Fibroblast of lung (primary cell): ENCODE measurements at regions not wholly inside any gene's neighbourhood (a gene's known extent, or its start where the extent isn't known, plus 50 kb on each side); places are given as distances from the start of the nearest gene placed in this dataset.

Experiments used
- DNase-seq, 2 donors: peaks; one replicate each; pipeline versions ENCODE4 v3.0.0 to v3.0.0-alpha.2; 2010; ENCODE audit warnings: low read depth in 2 of 2
- H2AFZ ChIP-seq: 2 replicates; pipeline ENCODE4 v1.5.1; 2012; ENCODE audit warnings: low read length, control low read depth, inconsistent platforms
- H3K27ac ChIP-seq: 2 replicates; pipeline ENCODE4 v1.5.1; 2011; ENCODE audit warnings: low read length, control low read depth; ENCODE audit not compliant: insufficient read depth
- H3K27me3 ChIP-seq: 2 replicates; pipeline ENCODE4 v1.5.1; 2011; ENCODE audit warnings: mild to moderate bottlenecking, low read length; ENCODE audit not compliant: control insufficient read depth, insufficient read depth
- H3K36me3 ChIP-seq: 2 replicates; pipeline ENCODE4 v1.5.1; 2011; ENCODE audit warnings: low read length; ENCODE audit not compliant: control insufficient read depth, insufficient read depth
- H3K4me1 ChIP-seq: 2 replicates; pipeline ENCODE4 v1.5.1; 2011; ENCODE audit warnings: low read length; ENCODE audit not compliant: control insufficient read depth, insufficient read depth; ENCODE audit errors: extremely low read depth
- H3K4me2 ChIP-seq: 2 replicates; pipeline ENCODE4 v1.5.1; 2011; ENCODE audit warnings: low read length, control low read depth; ENCODE audit not compliant: insufficient read depth; ENCODE audit errors: extremely low read depth
- H3K4me3 ChIP-seq, 4 experiments: fragments of 200-600 bp in 1 of 4; sonication (generic) in 1 of 4; replicated peaks in 1 of 4; 2 replicates each; pipeline ENCODE4 v1.5.1; 2011 to 2016; ENCODE audit warnings: low read length in 4 of 4, low read depth in 3 of 4, mild to moderate bottlenecking in 3 of 4, control low read depth in 2 of 4, inconsistent platforms in 1 of 4, mixed read lengths in 1 of 4; ENCODE audit not compliant: insufficient read depth in 1 of 4; ENCODE audit errors: control extremely low read depth in 1 of 4
- H3K79me2 ChIP-seq: 2 replicates; pipeline ENCODE4 v1.5.1; 2012; ENCODE audit warnings: mild to moderate bottlenecking, low read length, inconsistent platforms; ENCODE audit not compliant: control insufficient read depth, insufficient read depth
- H3K9ac ChIP-seq: 2 replicates; pipeline ENCODE4 v1.5.1; 2011; ENCODE audit warnings: mild to moderate bottlenecking, low read length, control low read depth; ENCODE audit not compliant: insufficient read depth
- H3K9me3 ChIP-seq: 2 replicates; pipeline ENCODE4 v1.5.1; 2012; ENCODE audit warnings: low read depth, low read length; ENCODE audit not compliant: control insufficient read depth, insufficient read depth
- H4K20me1 ChIP-seq: 2 replicates; pipeline ENCODE4 v1.5.1; 2011; ENCODE audit warnings: low read length; ENCODE audit not compliant: control insufficient read depth, insufficient read depth; ENCODE audit errors: extremely low read depth
- EZH2 ChIP-seq: IDR thresholded peaks from 2 replicates; pipeline ENCODE4 v1.5.1; 2012; ENCODE audit warnings: low read length, control low read depth, mild to moderate bottlenecking; ENCODE audit errors: missing control alignments
- TF ChIP-seq, protein P1 (sequence below), 2 donors: IDR thresholded peaks in 1 of 2; conservative IDR thresholded peaks in 1 of 2; 1 replicate in 1 of 2; 2 replicates in 1 of 2; pipeline ENCODE4 v1.5.1; 2011 to 2012; ENCODE audit warnings: low read length in 2 of 2, control low read depth in 1 of 2, inconsistent platforms in 1 of 2, low read depth in 1 of 2, mild to moderate bottlenecking in 1 of 2

GRCh38 chr1:59143811-59144210 lies 153.1 kb upstream of the FGGY start:
- peak in 1 of 2 donors; percentile 45 for DNase-seq
- H2AFZ ChIP-seq: no peak overlapping the region

GRCh38 chr1:59144959-59145358 lies 151.9 kb upstream of the FGGY start:
- peaks cover 30% of the 10 kb centered on the region for H3K4me1 ChIP-seq

More at GRCh38 chr1:59143811-59144210, 153.1 kb upstream of the FGGY start:
- Histone ChIP-seq H3K9me3 (no peaks in the 10 kb centered on the region), H3K9ac (no peak overlapping the region), H3K4me3 (no peak overlapping the region), H3K79me2 (no peaks in the 10 kb centered on the region), H3K4me2 (no peak overlapping the region), H4K20me1 (no peaks in the 10 kb centered on the region), H3K27ac (peak overlapping the region; percentile 84), H3K27me3 (no peaks in the 10 kb centered on the region), H3K36me3 (no peaks in the 10 kb centered on the region), H3K4me1 (peaks cover 32% of the 10 kb centered on the region)
- TF ChIP-seq, protein P1, sequence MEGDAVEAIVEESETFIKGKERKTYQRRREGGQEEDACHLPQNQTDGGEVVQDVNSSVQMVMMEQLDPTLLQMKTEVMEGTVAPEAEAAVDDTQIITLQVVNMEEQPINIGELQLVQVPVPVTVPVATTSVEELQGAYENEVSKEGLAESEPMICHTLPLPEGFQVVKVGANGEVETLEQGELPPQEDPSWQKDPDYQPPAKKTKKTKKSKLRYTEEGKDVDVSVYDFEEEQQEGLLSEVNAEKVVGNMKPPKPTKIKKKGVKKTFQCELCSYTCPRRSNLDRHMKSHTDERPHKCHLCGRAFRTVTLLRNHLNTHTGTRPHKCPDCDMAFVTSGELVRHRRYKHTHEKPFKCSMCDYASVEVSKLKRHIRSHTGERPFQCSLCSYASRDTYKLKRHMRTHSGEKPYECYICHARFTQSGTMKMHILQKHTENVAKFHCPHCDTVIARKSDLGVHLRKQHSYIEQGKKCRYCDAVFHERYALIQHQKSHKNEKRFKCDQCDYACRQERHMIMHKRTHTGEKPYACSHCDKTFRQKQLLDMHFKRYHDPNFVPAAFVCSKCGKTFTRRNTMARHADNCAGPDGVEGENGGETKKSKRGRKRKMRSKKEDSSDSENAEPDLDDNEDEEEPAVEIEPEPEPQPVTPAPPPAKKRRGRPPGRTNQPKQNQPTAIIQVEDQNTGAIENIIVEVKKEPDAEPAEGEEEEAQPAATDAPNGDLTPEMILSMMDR (conservative IDR thresholded peaks at IDR 0.05 in 1 of 2, IDR thresholded peaks at IDR 0.05 in 1 of 2; ENCODE audit: low read depth in 1 of 2, low read length in 2 of 2): no peak
- no peak for TF ChIP-seq EZH2

GRCh38 chr1:59146056-59146455 lies 150.8 kb upstream of the FGGY start:
- peak overlapping the region in 3 of 4 experiments; percentile 49 to 60 (median 49) for H3K4me3 ChIP-seq

More at GRCh38 chr1:59144959-59145358, 151.9 kb upstream of the FGGY start:
- Histone ChIP-seq H3K79me2 (no peaks in the 10 kb centered on the region), H4K20me1 (no peaks in the 10 kb centered on the region), H3K27me3 (no peaks in the 10 kb centered on the region), H2AFZ (no peak overlapping the region), H3K27ac (no peak overlapping the region), H3K9me3 (no peaks in the 10 kb centered on the region), H3K4me2 (no peak overlapping the region), H3K4me3 (no peak overlapping the region), H3K36me3 (no peaks in the 10 kb centered on the region), H3K9ac (no peak overlapping the region)
- DNase-seq: no peak
- TF ChIP-seq, protein P1 (conservative IDR thresholded peaks at IDR 0.05 in 1 of 2, IDR thresholded peaks at IDR 0.05 in 1 of 2; ENCODE audit: low read depth in 1 of 2, low read length in 2 of 2): no peak
- TF ChIP-seq EZH2: no peak

More at GRCh38 chr1:59146056-59146455, 150.8 kb upstream of the FGGY start:
- Histone ChIP-seq H3K9me3 (no peaks in the 10 kb centered on the region), H3K79me2 (no peaks in the 10 kb centered on the region), H4K20me1 (no peaks in the 10 kb centered on the region), H3K36me3 (no peaks in the 10 kb centered on the region), H3K4me1 (peaks cover 34% of the 10 kb centered on the region), H3K27me3 (no peaks in the 10 kb centered on the region), H3K4me2 (peak overlapping the region; percentile 96), H3K9ac (no peak overlapping the region), H2AFZ (no peak overlapping the region), H3K27ac (peak overlapping the region; percentile 85)
- no peak for DNase-seq
- TF ChIP-seq, protein P1 (conservative IDR thresholded peaks at IDR 0.05 in 1 of 2, IDR thresholded peaks at IDR 0.05 in 1 of 2; ENCODE audit: low read depth in 1 of 2, low read length in 2 of 2): no peak
- no peak for TF ChIP-seq EZH2
